OCI-LY1 (cell line): ENCODE measurements at regions not wholly inside any gene's neighbourhood (a gene's known extent, or its start where the extent isn't known, plus 50 kb on each side); places are given as distances from the start of the nearest gene placed in this dataset.

Source experiments
- H2AFZ ChIP-seq: fragments of 200-600 bp; sonication (generic), shearing (Covaris generic); 2 replicates; pipeline ENCODE4 v1.6.0; 2014; ENCODE audit warnings: antibody characterized with exemption, mild to moderate bottlenecking, low read length
- H3F3A ChIP-seq: fragments of 200-600 bp; sonication (generic), shearing (Covaris generic); 2 replicates; pipeline ENCODE4 v1.6.0; 2014; ENCODE audit warnings: mild to moderate bottlenecking, antibody characterized with exemption, low read length, moderate library complexity; ENCODE audit not compliant: insufficient read depth
- H3K27ac ChIP-seq: fragments of 200-600 bp; sonication (generic); 2 replicates; pipeline ENCODE4 v1.5.1; 2014; ENCODE audit warnings: low read length, mixed run types, mild to moderate bottlenecking, low read depth; ENCODE audit not compliant: poor library complexity, severe bottlenecking
- H3K27me3 ChIP-seq: fragments of 200-600 bp; sonication (generic); 2 replicates; pipeline ENCODE4 v1.6.0; 2014; ENCODE audit warnings: antibody characterized with exemption, mild to moderate bottlenecking, low read length, moderate library complexity; ENCODE audit not compliant: insufficient read depth
- H3K36me3 ChIP-seq: fragments of 200-600 bp; sonication (generic); 2 replicates; pipeline ENCODE4 v1.6.1; 2014; ENCODE audit warnings: mild to moderate bottlenecking, antibody characterized with exemption, low read length, moderate library complexity, mixed read lengths; ENCODE audit not compliant: insufficient read depth
- H3K4me1 ChIP-seq: fragments of 200-600 bp; sonication (generic); 2 replicates; pipeline ENCODE4 v1.5.1; 2014; ENCODE audit warnings: mild to moderate bottlenecking, low read length, moderate library complexity; ENCODE audit not compliant: insufficient read depth, severe bottlenecking
- H3K4me2 ChIP-seq: fragments of 200-600 bp; sonication (generic), shearing (Covaris generic); 2 replicates; pipeline ENCODE4 v1.6.1; 2014; ENCODE audit warnings: low read length
- H3K4me3 ChIP-seq: fragments of 200-600 bp; sonication (generic); 2 replicates; pipeline ENCODE4 v1.5.1; 2014; ENCODE audit warnings: low read length, low read depth, mild to moderate bottlenecking, mixed read lengths; ENCODE audit not compliant: poor library complexity, severe bottlenecking
- H3K79me2 ChIP-seq: fragments of 200-600 bp; shearing (Covaris generic); 2 replicates; pipeline ENCODE4 v1.6.1; 2016; ENCODE audit warnings: mixed run types, low read length, mixed read lengths; ENCODE audit not compliant: insufficient read depth
- H3K9ac ChIP-seq: fragments of 200-600 bp; sonication (generic), shearing (Covaris generic); 2 replicates; pipeline ENCODE4 v1.6.1; 2014; ENCODE audit warnings: mild to moderate bottlenecking, low read length, mixed read lengths
- H3K9me2 ChIP-seq: fragments of 200-600 bp; sonication (generic), shearing (Covaris generic); 2 replicates; pipeline ENCODE4 v1.6.1; 2014; ENCODE audit warnings: low read depth, mild to moderate bottlenecking, low read length, mixed read lengths
- H3K9me3 ChIP-seq: fragments of 200-600 bp; shearing (Covaris generic); 2 replicates; pipeline ENCODE4 v1.6.1; 2014; ENCODE audit warnings: low read length, mixed read lengths
- H4K20me1 ChIP-seq: fragments of 200-600 bp; sonication (generic), shearing (Covaris generic); 2 replicates; pipeline ENCODE4 v1.6.0; 2016; ENCODE audit warnings: mild to moderate bottlenecking, low read length; ENCODE audit not compliant: insufficient read depth
- EZH2 ChIP-seq: fragments of 200-600 bp; sonication (generic), shearing (Covaris generic); IDR thresholded peaks from 2 replicates; pipeline ENCODE4 v1.8.0; 2017; ENCODE audit warnings: borderline replicate concordance, mixed run types, mild to moderate bottlenecking, antibody characterized with exemption, low read length, moderate library complexity, mixed read lengths
- TF ChIP-seq, protein P1 (sequence below): fragments of 200-600 bp; sonication (generic), shearing (Covaris generic); IDR thresholded peaks from 2 replicates; pipeline ENCODE4 v1.5.1; 2017; ENCODE audit warnings: mild to moderate bottlenecking, antibody characterized with exemption, low read length, moderate library complexity, mixed read lengths

DNA sequence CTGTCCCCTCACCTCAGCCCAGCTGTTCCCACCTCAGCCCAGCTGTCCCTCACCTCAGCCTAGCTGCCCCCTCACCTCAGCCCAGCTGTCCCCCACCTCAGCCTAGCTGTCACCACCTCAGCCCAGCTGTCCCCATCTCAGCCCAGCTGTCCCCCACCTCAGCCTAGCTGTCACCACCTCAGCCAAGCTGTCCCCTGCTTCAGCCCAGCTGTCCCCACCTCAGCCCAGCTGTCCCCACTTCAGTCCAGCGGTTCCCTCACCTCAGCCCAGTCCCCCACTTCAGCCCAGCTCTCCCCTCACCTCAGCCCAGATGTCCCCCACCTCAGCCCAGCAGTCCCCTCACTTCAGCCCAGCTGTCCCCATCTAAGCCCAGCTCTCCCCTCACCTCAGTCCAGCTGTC is 88.4 kb upstream of the CSF3R start:
- no peaks in the 10 kb centered on the region for H3K79me2 ChIP-seq
- no peak overlapping the region for H3K27ac ChIP-seq
- no peak overlapping the region for H3K9ac ChIP-seq
- no peaks in the 10 kb centered on the region for H3K9me3 ChIP-seq
- no peaks in the 10 kb centered on the region for H4K20me1 ChIP-seq
- H3K27me3 ChIP-seq, result no peaks in the 10 kb centered on the region; the same call in 1 of the 2 replicates
- no peaks in the 10 kb centered on the region for H3K36me3 ChIP-seq
- H2AFZ ChIP-seq, result no peak overlapping the region
- TF ChIP-seq, protein P1, sequence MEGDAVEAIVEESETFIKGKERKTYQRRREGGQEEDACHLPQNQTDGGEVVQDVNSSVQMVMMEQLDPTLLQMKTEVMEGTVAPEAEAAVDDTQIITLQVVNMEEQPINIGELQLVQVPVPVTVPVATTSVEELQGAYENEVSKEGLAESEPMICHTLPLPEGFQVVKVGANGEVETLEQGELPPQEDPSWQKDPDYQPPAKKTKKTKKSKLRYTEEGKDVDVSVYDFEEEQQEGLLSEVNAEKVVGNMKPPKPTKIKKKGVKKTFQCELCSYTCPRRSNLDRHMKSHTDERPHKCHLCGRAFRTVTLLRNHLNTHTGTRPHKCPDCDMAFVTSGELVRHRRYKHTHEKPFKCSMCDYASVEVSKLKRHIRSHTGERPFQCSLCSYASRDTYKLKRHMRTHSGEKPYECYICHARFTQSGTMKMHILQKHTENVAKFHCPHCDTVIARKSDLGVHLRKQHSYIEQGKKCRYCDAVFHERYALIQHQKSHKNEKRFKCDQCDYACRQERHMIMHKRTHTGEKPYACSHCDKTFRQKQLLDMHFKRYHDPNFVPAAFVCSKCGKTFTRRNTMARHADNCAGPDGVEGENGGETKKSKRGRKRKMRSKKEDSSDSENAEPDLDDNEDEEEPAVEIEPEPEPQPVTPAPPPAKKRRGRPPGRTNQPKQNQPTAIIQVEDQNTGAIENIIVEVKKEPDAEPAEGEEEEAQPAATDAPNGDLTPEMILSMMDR, result no peak
- no peak for TF ChIP-seq EZH2
- H3K4me3 ChIP-seq, result no peak overlapping the region
- no peaks in the 10 kb centered on the region for H3F3A ChIP-seq
- H3K9me2 ChIP-seq, result no peaks in the 10 kb centered on the region
- no peak overlapping the region for H3K4me2 ChIP-seq
- no peaks in the 10 kb centered on the region for H3K4me1 ChIP-seq

DNA sequence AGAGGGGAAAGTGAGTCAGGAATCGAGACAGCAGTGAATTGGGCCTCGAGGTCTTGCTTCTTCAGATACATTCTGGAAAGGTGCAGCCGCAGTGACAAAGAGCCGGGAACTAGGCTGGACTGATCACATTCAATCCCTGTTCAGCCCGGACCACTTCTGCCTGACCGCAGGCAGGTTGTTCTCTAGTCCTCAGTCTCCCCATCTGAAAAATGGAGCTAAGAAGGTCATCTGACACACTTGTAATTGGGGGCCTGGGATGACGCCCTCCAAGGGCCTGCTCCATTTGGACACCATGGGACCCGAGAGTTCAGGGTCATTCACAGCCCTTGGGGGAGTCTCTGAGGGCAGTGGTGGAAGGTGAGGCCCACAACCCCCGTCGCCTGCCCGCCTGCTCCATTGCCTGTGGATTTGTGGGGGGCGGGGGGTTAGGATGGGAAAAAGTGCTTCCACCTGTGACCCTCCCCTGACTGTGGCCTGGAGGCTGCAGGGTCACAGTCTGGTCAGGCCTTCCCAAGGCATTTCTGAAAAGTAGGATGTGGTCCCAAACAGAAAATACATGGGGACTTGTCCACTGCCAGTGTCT is 87.9 kb upstream of the CSF3R start:
- TF ChIP-seq, protein P1, result no peak
- TF ChIP-seq EZH2, result no peak
- Histone ChIP-seq H4K20me1 (no peaks in the 10 kb centered on the region), H3K4me1 (no peaks in the 10 kb centered on the region), H3K36me3 (no peaks in the 10 kb centered on the region), H2AFZ (no peak overlapping the region), H3K4me2 (no peak overlapping the region), H3K27ac (no peak overlapping the region), H3K79me2 (no peaks in the 10 kb centered on the region), H3K9me3 (no peaks in the 10 kb centered on the region), H3F3A (no peaks in the 10 kb centered on the region), H3K9me2 (no peaks in the 10 kb centered on the region), H3K27me3 (no peaks in the 10 kb centered on the region; the same call in 1 of the 2 replicates), H3K4me3 (no peak overlapping the region), H3K9ac (no peak overlapping the region)

DNA sequence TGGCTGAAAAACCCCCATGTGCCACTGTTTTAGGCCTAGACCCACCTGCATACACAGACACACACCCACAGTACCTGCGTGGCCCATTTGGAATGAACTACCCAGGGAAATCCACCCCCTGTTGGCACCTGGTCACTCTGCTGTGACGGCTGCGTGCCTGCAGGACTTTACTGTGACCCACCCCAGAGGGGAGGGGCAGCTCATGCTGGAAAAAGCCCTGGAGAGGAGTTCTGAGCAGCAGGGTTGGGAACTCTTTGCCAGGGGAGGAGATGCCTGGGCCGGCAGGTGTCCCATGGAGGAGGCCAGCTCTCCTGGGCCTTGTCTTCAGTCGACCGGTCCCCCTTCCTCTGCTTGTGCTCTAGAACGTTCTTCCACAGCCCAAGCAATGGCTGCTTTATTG is 87.3 kb upstream of the CSF3R start:
- no peaks in the 10 kb centered on the region for H3K9me2 ChIP-seq
- H3K9ac ChIP-seq, result no peak overlapping the region
- no peak for TF ChIP-seq EZH2
- TF ChIP-seq, protein P1, result no peak
- no peaks in the 10 kb centered on the region for H3F3A ChIP-seq
- no peak overlapping the region for H3K4me2 ChIP-seq
- H3K79me2 ChIP-seq, result no peaks in the 10 kb centered on the region
- H3K4me3 ChIP-seq, result no peak overlapping the region
- H3K36me3 ChIP-seq, result no peaks in the 10 kb centered on the region
- H4K20me1 ChIP-seq, result no peaks in the 10 kb centered on the region
- H2AFZ ChIP-seq, result no peak overlapping the region
- H3K9me3 ChIP-seq, result no peaks in the 10 kb centered on the region
- H3K27ac ChIP-seq, result no peak overlapping the region
- H3K4me1 ChIP-seq, result no peaks in the 10 kb centered on the region
- no peaks in the 10 kb centered on the region; the same call in 1 of the 2 replicates for H3K27me3 ChIP-seq
